ENCODE measurements at regions not wholly inside any gene's neighbourhood (a gene's known extent, or its start where the extent isn't known, plus 50 kb on each side); places are given as distances from the start of the nearest gene placed in this dataset.

GRCh38 chr4:132281733-132282132 is 867.4 kb upstream of the PCDH10 start:
- Histone ChIP-seq H3K9me3 (ENCODE audit: control insufficient read depth in 2 of 2, low read length in 2 of 2) (no peaks in the 10 kb centered on the region), H3K27ac (ENCODE audit: low read depth in 2 of 2, low read length in 2 of 2) (no peak overlapping the region), H3K4me1 (ENCODE audit: control insufficient read depth in 2 of 2, insufficient read depth in 2 of 2, low read length in 2 of 2) (no peaks in the 10 kb centered on the region), H3K9ac (ENCODE audit: low read depth in 1 of 2, low read length in 2 of 2) (no peak overlapping the region), H3K4me3 (ENCODE audit: low read length in 2 of 2) (no peak overlapping the region), H3K27me3 (ENCODE audit: control insufficient read depth in 2 of 2, insufficient read depth in 2 of 2, low read length in 2 of 2) (no peaks in the 10 kb centered on the region), H3K36me3 (ENCODE audit: control insufficient read depth in 2 of 2, insufficient read depth in 2 of 2, low read length in 2 of 2) (no peaks in the 10 kb centered on the region)

GRCh38 chr4:132284910-132285426 is 864.1 kb upstream of the PCDH10 start:
- Histone ChIP-seq H3K27me3 (ENCODE audit: control insufficient read depth in 2 of 2, insufficient read depth in 2 of 2, low read length in 2 of 2) (no peaks in the 10 kb centered on the region), H3K9ac (ENCODE audit: low read depth in 1 of 2, low read length in 2 of 2) (no peak overlapping the region), H3K9me3 (ENCODE audit: control insufficient read depth in 2 of 2, low read length in 2 of 2) (no peaks in the 10 kb centered on the region), H3K4me3 (ENCODE audit: low read length in 2 of 2) (no peak overlapping the region), H3K36me3 (ENCODE audit: control insufficient read depth in 2 of 2, insufficient read depth in 2 of 2, low read length in 2 of 2) (no peaks in the 10 kb centered on the region), H3K27ac (ENCODE audit: low read depth in 2 of 2, low read length in 2 of 2) (no peak overlapping the region), H3K4me1 (ENCODE audit: control insufficient read depth in 2 of 2, insufficient read depth in 2 of 2, low read length in 2 of 2) (no peaks in the 10 kb centered on the region)

GRCh38 chr4:132297346-132297745 is 851.7 kb upstream of the PCDH10 start:
- Histone ChIP-seq H3K27ac (ENCODE audit: low read depth in 2 of 2, low read length in 2 of 2) (no peak overlapping the region), H3K27me3 (ENCODE audit: control insufficient read depth in 2 of 2, insufficient read depth in 2 of 2, low read length in 2 of 2) (no peaks in the 10 kb centered on the region), H3K4me1 (ENCODE audit: control insufficient read depth in 2 of 2, insufficient read depth in 2 of 2, low read length in 2 of 2) (no peaks in the 10 kb centered on the region), H3K36me3 (ENCODE audit: control insufficient read depth in 2 of 2, insufficient read depth in 2 of 2, low read length in 2 of 2) (no peaks in the 10 kb centered on the region), H3K9me3 (ENCODE audit: control insufficient read depth in 2 of 2, low read length in 2 of 2) (no peaks in the 10 kb centered on the region), H3K4me3 (ENCODE audit: low read length in 2 of 2) (no peak overlapping the region), H3K9ac (ENCODE audit: low read depth in 1 of 2, low read length in 2 of 2) (no peak overlapping the region)

GRCh38 chr4:132299841-132300240 is 849.3 kb upstream of the PCDH10 start:
- Histone ChIP-seq H3K27me3 (ENCODE audit: control insufficient read depth in 2 of 2, insufficient read depth in 2 of 2, low read length in 2 of 2) (no peaks in the 10 kb centered on the region), H3K27ac (ENCODE audit: low read depth in 2 of 2, low read length in 2 of 2) (no peak overlapping the region), H3K9me3 (ENCODE audit: control insufficient read depth in 2 of 2, low read length in 2 of 2) (no peaks in the 10 kb centered on the region)

GRCh38 chr4:132312521-132312920 is 836.6 kb upstream of the PCDH10 start:
- Histone ChIP-seq H3K36me3 (ENCODE audit: control insufficient read depth in 2 of 2, insufficient read depth in 2 of 2, low read length in 2 of 2) (no peaks in the 10 kb centered on the region), H3K27ac (ENCODE audit: low read depth in 2 of 2, low read length in 2 of 2) (no peak overlapping the region), H3K27me3 (ENCODE audit: control insufficient read depth in 2 of 2, insufficient read depth in 2 of 2, low read length in 2 of 2) (no peaks in the 10 kb centered on the region), H3K9me3 (ENCODE audit: control insufficient read depth in 2 of 2, low read length in 2 of 2) (no peaks in the 10 kb centered on the region), H3K4me1 (ENCODE audit: control insufficient read depth in 2 of 2, insufficient read depth in 2 of 2, low read length in 2 of 2) (no peaks in the 10 kb centered on the region), H3K9ac (ENCODE audit: low read depth in 1 of 2, low read length in 2 of 2) (no peak overlapping the region), H3K4me3 (ENCODE audit: low read length in 2 of 2) (no peak overlapping the region)

More at GRCh38 chr4:132299841-132300240, 849.3 kb upstream of the PCDH10 start:
- H3K4me3 ChIP-seq (ENCODE audit: low read length in 2 of 2), result no peak overlapping the region
- H3K4me1 ChIP-seq (ENCODE audit: control insufficient read depth in 2 of 2, insufficient read depth in 2 of 2, low read length in 2 of 2), result no peaks in the 10 kb centered on the region
- no peaks in the 10 kb centered on the region for H3K36me3 ChIP-seq (ENCODE audit: control insufficient read depth in 2 of 2, insufficient read depth in 2 of 2, low read length in 2 of 2)
- no peak overlapping the region for H3K9ac ChIP-seq (ENCODE audit: low read depth in 1 of 2, low read length in 2 of 2)

GRCh38 chr4:132313852-132314251 is 835.2 kb upstream of the PCDH10 start:
- Histone ChIP-seq H3K4me3 (ENCODE audit: low read length in 2 of 2) (no peak overlapping the region), H3K27me3 (ENCODE audit: control insufficient read depth in 2 of 2, insufficient read depth in 2 of 2, low read length in 2 of 2) (no peaks in the 10 kb centered on the region), H3K4me1 (ENCODE audit: control insufficient read depth in 2 of 2, insufficient read depth in 2 of 2, low read length in 2 of 2) (no peaks in the 10 kb centered on the region), H3K36me3 (ENCODE audit: control insufficient read depth in 2 of 2, insufficient read depth in 2 of 2, low read length in 2 of 2) (no peaks in the 10 kb centered on the region), H3K9me3 (ENCODE audit: control insufficient read depth in 2 of 2, low read length in 2 of 2) (no peaks in the 10 kb centered on the region), H3K9ac (ENCODE audit: low read depth in 1 of 2, low read length in 2 of 2) (no peak overlapping the region), H3K27ac (ENCODE audit: low read depth in 2 of 2, low read length in 2 of 2) (no peak overlapping the region)

- H3K27me3 ChIP-seq (ENCODE audit: control insufficient read depth in 2 of 2, insufficient read depth in 2 of 2, low read length in 2 of 2), result no peaks in the 10 kb centered on the region
- no peaks in the 10 kb centered on the region for H3K4me1 ChIP-seq (ENCODE audit: control insufficient read depth in 2 of 2, insufficient read depth in 2 of 2, low read length in 2 of 2)
- H3K9ac ChIP-seq (ENCODE audit: low read depth in 1 of 2, low read length in 2 of 2), result no peak overlapping the region
- H3K4me3 ChIP-seq (ENCODE audit: low read length in 2 of 2), result no peak overlapping the region
- no peaks in the 10 kb centered on the region for H3K9me3 ChIP-seq (ENCODE audit: control insufficient read depth in 2 of 2, low read length in 2 of 2)
- no peaks in the 10 kb centered on the region for H3K36me3 ChIP-seq (ENCODE audit: control insufficient read depth in 2 of 2, insufficient read depth in 2 of 2, low read length in 2 of 2)
- H3K27ac ChIP-seq (ENCODE audit: low read depth in 2 of 2, low read length in 2 of 2), result no peak overlapping the region
These were observed 832.4 kb upstream of the PCDH10 start for GRCh38 chr4:132316738-132317137.

- Histone ChIP-seq H3K9me3 (ENCODE audit: control insufficient read depth in 2 of 2, low read length in 2 of 2) (no peaks in the 10 kb centered on the region), H3K27me3 (ENCODE audit: control insufficient read depth in 2 of 2, insufficient read depth in 2 of 2, low read length in 2 of 2) (no peaks in the 10 kb centered on the region), H3K4me1 (ENCODE audit: control insufficient read depth in 2 of 2, insufficient read depth in 2 of 2, low read length in 2 of 2) (no peaks in the 10 kb centered on the region), H3K4me3 (ENCODE audit: low read length in 2 of 2) (no peak overlapping the region), H3K36me3 (ENCODE audit: control insufficient read depth in 2 of 2, insufficient read depth in 2 of 2, low read length in 2 of 2) (no peaks in the 10 kb centered on the region), H3K27ac (ENCODE audit: low read depth in 2 of 2, low read length in 2 of 2) (no peak overlapping the region), H3K9ac (ENCODE audit: low read depth in 1 of 2, low read length in 2 of 2) (no peak overlapping the region)
These were observed 831.2 kb upstream of the PCDH10 start for GRCh38 chr4:132317923-132318322.

GRCh38 chr4:132328761-132329160 is 820.3 kb upstream of the PCDH10 start:
- Histone ChIP-seq H3K4me1 (ENCODE audit: control insufficient read depth in 2 of 2, insufficient read depth in 2 of 2, low read length in 2 of 2) (no peaks in the 10 kb centered on the region), H3K4me3 (ENCODE audit: low read length in 2 of 2) (no peak overlapping the region), H3K9ac (ENCODE audit: low read depth in 1 of 2, low read length in 2 of 2) (no peak overlapping the region), H3K9me3 (ENCODE audit: control insufficient read depth in 2 of 2, low read length in 2 of 2) (no peaks in the 10 kb centered on the region), H3K27ac (ENCODE audit: low read depth in 2 of 2, low read length in 2 of 2) (no peak overlapping the region), H3K27me3 (ENCODE audit: control insufficient read depth in 2 of 2, insufficient read depth in 2 of 2, low read length in 2 of 2) (no peaks in the 10 kb centered on the region), H3K36me3 (ENCODE audit: control insufficient read depth in 2 of 2, insufficient read depth in 2 of 2, low read length in 2 of 2) (no peaks in the 10 kb centered on the region)

- Histone ChIP-seq H3K27me3 (ENCODE audit: control insufficient read depth in 2 of 2, insufficient read depth in 2 of 2, low read length in 2 of 2) (no peaks in the 10 kb centered on the region), H3K4me3 (ENCODE audit: low read length in 2 of 2) (no peak overlapping the region), H3K27ac (ENCODE audit: low read depth in 2 of 2, low read length in 2 of 2) (no peak overlapping the region), H3K9me3 (ENCODE audit: control insufficient read depth in 2 of 2, low read length in 2 of 2) (no peaks in the 10 kb centered on the region), H3K4me1 (ENCODE audit: control insufficient read depth in 2 of 2, insufficient read depth in 2 of 2, low read length in 2 of 2) (no peaks in the 10 kb centered on the region), H3K9ac (ENCODE audit: low read depth in 1 of 2, low read length in 2 of 2) (no peak overlapping the region), H3K36me3 (ENCODE audit: control insufficient read depth in 2 of 2, insufficient read depth in 2 of 2, low read length in 2 of 2) (no peaks in the 10 kb centered on the region)
These were observed 818.1 kb upstream of the PCDH10 start for GRCh38 chr4:132330994-132331393.
